ENCODE measurements at regions not wholly inside any gene's neighbourhood (a gene's known extent, or its start where the extent isn't known, plus 50 kb on each side); places are given as distances from the start of the nearest gene placed in this dataset.

DNA sequence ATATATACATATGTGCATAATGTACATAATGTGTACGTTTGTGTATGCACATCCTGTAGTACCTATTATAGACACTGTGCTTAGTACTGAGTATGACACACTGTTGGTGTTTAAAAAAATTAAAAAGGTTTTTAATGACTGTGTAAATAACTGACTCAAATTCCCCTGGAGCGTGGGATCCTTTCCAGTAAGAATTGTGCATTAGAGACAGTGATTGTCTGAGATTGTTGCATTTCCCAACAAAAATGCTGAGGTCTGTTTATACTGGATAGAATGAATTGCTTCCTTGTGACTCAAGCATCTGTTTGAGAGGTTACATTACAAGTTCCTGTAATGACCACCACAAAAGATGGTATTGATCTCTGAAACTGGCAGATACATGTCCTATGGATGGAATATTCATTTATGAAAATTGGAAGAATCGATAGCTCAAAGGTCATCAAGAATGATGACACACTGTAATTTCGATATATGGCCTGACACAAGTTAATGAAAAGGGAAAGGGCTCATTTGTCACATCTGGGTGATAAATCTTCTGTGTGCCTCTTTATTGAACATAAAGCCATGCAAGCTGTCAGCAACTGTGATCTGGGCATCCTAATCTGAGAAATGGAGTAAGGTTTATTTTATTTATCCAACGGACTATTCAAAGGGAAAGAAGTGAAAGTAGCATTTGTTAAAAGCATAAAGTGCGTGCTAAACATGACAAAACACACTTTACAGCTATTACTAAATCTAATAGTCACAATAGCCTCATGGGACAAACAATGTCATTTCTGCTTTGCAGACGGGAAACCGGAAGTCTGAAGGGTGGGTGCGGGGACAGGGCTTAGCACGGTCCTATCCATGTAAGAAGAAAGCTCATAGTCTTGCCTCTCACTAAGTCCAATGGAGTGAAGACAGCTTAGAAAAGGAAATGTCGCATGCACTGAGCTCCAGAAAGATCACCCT, 228.8 kb downstream of the CDH11 start:
- no peak for DNase-seq

GRCh38 chr16:64889446-64889845, 232.4 kb downstream of the CDH11 start:
- DNase-seq = no peak

DNA sequence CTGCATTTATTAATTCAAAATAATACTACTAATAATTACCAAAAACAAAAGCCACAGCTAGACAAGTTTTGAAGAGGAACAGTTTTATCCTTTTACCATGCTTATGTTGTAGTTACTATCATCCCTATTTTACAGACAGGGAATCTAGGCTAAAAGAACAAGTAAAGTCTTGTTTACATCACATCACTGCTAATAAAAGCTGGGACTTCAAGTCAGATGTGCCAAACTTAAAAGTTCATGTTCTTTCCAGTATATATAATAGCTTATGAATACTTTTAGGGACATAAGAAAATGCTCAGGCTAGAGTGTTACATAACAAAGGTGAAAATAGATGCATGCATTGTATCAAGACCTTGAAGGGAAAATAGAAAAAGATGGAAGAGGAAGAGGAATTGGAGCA, 234.2 kb downstream of the CDH11 start:
- no peak for DNase-seq

DNA sequence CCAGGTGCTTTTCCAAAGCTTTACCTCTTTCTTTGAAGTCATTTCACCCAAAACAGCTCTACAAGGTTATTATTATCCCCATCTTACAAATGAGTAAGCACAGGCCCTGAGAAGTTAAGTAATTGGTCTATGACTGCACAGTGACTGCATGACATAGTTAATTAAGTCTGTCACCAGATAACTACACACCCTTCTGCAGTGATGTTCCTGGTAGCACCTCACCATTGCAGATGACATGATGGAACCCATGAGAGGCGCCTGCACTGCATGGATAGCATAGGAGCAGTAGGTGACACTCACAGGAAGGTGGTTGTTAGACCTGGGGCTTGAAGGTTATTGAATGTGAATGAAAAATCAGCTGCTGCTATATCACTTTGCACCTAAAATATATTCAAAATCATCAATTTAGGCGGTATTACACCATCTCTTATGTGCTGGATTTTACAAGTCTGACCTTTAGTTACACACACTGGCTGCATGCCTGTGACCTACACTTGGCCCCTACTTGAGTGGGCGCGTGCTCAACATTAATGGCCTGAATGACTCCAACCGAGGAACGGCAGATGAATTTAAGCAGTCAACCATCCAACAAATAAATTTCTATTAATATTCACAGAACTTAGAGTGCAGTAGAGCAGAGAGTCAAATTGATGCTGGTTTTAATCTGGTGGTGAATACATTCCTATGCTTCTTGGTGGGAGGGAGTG, 239.6 kb downstream of the CDH11 start:
- DNase-seq = no peak

GRCh38 chr16:64880994-64881393, 240.9 kb downstream of the CDH11 start:
- DNase-seq = no peak

GRCh38 chr16:64880006-64880405, 241.9 kb downstream of the CDH11 start:
- DNase-seq = no peak

DNA sequence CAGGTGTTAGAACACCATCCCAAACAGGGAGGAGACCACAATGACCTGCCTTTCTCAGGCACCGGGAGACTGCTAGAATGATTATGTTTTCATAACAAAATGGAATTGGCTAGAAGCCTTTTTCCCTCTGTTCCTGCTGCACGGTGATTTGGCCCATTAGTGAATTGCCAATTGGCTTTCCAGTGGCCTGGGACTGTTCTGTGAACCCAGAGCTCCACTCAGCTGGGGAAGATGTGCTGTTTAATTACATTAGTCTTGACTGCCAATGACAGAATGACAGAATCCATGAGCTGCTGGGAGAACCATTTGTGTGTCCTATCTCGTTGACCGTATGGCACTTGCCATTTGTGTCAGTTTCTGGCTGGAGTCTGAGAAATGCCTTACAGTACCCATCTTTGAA, 242.9 kb downstream of the CDH11 start:
- DNase-seq = no peak

DNA sequence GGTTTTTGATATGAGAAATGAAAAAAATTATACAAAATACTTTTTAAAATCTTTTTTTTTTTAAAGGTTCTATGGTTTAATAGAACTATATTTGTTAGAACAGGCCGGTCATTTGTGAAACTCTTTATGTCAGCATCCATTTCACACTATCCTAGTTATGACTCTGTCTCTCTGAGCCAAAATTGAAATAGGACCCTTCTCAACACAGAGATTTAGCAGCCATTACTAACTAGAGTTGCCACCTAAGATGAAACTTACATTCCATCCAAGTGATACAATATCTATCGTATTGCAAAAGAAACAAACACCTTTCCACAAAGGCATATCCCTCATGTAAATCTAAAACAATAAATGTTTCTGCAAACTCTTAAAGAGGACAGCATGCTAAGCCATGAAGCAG, 249.8 kb downstream of the CDH11 start:
- DNase-seq = no peak

- no peak for DNase-seq
These were observed 251.0 kb downstream of the CDH11 start for GRCh38 chr16:64870859-64871258.

- DNase-seq = no peak
These were observed 252.1 kb downstream of the CDH11 start for GRCh38 chr16:64869781-64870180.

DNA sequence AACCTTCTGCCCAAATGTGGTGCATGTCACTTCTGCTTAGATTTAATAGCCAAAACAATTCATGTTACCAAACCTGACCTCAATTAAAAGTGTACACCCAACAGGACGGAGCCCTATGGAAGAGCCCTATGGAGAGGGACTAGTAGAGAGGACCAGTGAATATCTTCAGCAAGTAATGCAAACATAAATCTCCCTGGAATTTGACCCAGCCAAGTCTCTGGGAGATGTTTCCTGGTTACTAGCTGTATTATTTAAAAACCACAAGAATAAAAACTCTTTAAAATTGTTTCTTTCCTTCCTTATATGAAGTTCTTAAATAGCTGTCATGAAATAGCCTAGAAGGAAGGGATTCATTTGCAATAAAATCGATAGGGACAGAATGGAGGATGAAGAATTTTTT, 255.8 kb downstream of the CDH11 start:
- no peak for DNase-seq

DNA sequence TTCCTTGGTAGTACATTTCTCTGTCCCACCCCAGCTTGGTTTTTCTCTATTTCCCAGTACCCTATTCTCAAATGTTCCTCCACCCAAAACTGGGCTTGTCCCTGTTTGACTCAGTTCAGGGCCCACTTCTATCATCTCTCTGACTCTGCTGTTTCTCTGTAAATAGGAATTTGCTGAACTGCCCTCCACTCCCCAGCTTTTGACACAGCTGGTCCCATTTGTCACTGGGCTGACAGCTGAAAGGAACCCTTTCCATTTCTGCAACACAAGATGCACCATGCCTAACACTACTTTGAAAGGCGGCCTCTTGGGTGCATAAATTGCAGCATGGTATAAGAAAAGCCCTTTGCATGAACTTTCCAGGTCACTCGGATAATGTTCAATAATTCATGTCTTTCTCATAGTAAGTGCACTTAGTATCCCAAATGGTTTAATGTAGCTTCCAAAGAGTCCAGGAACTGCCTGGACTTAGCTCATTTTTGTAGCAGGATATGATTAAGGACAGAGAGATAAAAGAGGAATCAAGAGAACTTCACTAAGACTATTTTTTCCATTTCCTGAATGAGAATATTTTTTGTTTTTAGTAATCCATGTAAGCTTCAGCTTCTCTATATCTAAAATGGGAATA, 256.7 kb downstream of the CDH11 start:
- peak; percentile 18 for DNase-seq

- DNase-seq = peak; percentile 82
These were observed 257.5 kb downstream of the CDH11 start for GRCh38 chr16:64864232-64864809.

- DNase-seq = no peak
These were observed 263.8 kb downstream of the CDH11 start for GRCh38 chr16:64858076-64858475.

DNA sequence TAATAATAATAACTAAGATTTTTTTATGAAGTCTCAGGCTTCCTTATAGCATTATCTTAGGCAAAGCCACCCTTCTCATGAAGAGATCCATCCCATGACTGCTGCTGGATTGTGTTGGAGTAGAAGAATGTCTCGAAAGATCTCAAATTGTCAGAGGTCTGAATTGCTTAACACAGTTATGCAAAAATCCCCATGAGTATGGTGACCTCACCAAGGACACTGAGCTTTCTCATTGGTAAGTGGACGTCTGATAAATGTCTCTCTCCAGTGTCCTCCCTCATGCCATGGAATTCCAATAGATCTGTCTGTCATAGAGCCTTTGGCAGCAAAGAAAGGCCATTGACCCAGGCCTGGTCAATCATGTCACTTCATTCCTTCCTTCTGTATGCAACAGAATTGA, 264.5 kb downstream of the CDH11 start:
- DNase-seq = no peak

DNA sequence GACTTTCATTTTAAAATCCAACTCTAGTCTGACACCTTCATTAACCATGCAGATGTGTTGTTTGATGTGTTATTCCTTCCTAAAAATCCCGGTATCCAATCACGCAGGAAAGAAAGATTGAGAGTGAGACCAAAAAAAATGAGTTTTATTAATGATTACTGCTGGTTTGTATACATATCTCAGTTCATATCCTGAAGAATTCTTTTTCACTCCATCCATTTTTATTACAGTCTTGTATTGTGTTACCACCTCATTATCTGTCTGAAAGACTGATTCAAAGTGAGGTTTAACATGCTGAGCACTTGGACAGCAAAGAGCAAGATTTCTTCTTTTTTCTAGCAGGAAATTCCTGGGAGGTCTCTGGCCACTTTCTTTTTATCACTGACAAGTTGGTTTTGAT, 268.3 kb downstream of the CDH11 start:
- no peak for DNase-seq

- no peak for DNase-seq
These were observed 274.9 kb downstream of the CDH11 start for GRCh38 chr16:64846966-64847365.

DNA sequence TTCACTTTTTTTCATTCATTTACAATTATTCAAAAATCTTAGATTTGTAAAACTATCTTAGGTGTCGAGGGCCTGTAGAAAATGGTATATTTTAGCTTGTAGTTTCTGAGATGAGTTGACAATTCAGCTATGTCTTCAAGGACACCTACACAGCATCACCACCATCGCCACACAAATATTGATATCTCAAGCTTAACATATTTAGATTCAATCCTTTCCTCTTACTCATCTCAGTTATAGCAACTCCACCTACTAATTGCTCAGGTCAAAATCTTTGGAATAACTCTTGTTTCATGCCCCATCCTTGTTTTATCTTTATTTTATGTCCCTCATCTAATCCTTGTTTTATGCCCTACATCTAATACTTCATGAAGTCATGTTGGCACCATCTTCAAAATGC, 276.8 kb downstream of the CDH11 start:
- no peak for DNase-seq

DNA sequence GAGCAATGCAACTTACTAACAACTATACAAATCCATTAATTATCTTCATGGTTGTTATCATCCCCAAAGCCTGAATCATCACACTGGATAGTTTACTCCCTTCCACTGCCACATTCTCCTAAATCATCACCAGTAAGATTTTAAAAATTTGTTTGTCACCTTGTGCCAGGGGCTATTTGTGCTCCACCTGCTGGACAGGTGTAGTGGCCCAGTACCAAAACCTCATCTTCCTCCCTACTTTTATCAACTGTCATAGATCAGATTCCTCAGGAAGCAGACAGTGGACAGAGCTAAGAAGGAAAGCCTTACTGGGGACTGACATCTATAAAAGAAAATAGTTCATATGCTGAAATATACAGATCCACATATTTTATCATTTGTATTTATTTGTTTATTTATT, 280.4 kb downstream of the CDH11 start:
- DNase-seq = no peak

- no peak for DNase-seq
These were observed 280.8 kb downstream of the CDH11 start for GRCh38 chr16:64841071-64841470.

DNA sequence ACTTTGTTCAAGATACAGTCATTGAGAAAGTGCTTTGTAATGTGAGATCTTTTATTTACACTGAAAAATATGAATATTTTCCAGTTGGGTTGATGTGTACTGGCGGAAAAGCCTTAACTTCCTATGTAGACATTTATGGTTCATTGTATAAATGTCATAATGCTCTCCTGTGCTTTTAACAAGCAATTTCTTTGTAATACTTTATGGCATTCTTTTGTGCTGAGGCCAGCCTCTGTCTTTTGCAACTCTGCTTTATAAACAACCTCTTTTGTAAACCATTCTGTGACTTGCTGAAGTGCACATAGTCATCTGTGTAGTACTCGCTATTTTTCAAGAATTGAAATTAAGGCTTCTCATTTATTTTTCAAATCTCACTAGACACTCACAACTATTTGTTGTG, 291.2 kb downstream of the CDH11 start:
- no peak for DNase-seq

DNA sequence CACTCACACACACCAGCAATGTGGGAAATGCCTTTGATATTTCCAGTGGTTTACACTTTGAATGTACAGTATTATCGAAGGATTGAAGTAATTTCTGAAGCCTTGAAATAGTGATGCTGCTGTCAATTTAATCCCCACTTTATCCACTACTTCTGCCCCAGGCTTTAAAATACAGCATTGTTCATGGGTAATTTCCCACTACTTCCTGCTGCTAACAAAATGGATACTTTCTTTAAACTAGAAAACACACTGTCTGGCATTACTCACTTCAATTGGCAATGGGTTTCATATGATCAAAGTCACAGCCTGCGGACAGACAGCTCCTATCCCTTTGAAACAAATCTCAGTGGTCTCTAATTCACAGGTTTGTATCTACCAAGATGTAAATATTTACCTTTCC, 292.2 kb downstream of the CDH11 start:
- DNase-seq = no peak

DNA sequence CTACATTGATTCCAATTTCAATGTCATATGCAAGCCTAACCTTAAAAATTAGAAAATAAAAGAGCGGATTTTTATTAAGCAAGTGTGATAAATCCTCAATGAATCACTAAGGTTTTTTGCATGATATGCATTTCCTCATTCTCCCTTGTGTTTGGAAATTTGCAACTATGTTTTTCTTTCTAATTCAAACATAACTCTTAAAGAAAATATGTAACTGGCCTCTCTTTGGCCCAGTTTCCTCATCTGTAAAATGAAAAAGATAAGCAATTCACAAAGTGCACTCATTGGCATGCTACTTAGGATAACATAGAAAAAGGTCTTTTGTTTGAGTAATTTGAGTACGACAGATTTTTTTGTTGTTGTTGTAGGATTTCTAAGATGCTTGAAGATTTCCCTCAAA, 295.5 kb downstream of the CDH11 start:
- DNase-seq = no peak

Measured in skin of body (tissue), 1 donor.